Bronchial epithelial cell (primary cell): ENCODE measurements at regions not wholly inside any gene's neighbourhood (a gene's known extent, or its start where the extent isn't known, plus 50 kb on each side); places are given as distances from the start of the nearest gene placed in this dataset.
"Not testable (repeated sequence)": the region's sequence is repeated elsewhere in the genome, so short reads cannot be mapped to it uniquely, and the experiment has no call there.

Source experiments
- DNase-seq: peaks from one replicate; pipeline ENCODE4 v3.0.0-alpha.2; 2010; ENCODE audit warnings: low read depth
- FAIRE-seq: peaks from 2 replicates; lab custom pipeline; 2011; peaks lifted over from hg19 to GRCh38; lab: Jason Lieb, UNC
- H3K27me3 ChIP-seq: 2 replicates; pipeline ENCODE4 v1.5.1; 2011; ENCODE audit warnings: low read length; ENCODE audit not compliant: control insufficient read depth, insufficient read depth
- H3K36me3 ChIP-seq: 2 replicates; pipeline ENCODE4 v1.5.1; 2011; ENCODE audit warnings: low read length; ENCODE audit not compliant: control insufficient read depth, insufficient read depth
- H3K4me3 ChIP-seq: 2 replicates; pipeline ENCODE4 v1.5.1; 2011; ENCODE audit warnings: mild to moderate bottlenecking, low read depth, low read length, control low read depth
- CTCF ChIP-seq: IDR thresholded peaks from 2 replicates; pipeline ENCODE4 v1.5.1; 2011; ENCODE audit warnings: mild to moderate bottlenecking, moderate library complexity, low read length, control low read depth, inconsistent platforms; ENCODE audit not compliant: insufficient read depth, severe bottlenecking

- H3K4me3 ChIP-seq, result no peak overlapping the region
- H3K27me3 ChIP-seq, result no peaks in the 10 kb centered on the region
- H3K36me3 ChIP-seq, result no peaks in the 10 kb centered on the region
- no peak for FAIRE-seq
- no peak for TF ChIP-seq CTCF
- DNase-seq, result peak; percentile 32
These were observed 180.3 kb upstream of the MAGEB16 start for GRCh38 chrX:35617836-35618235.

GRCh38 chrX:35622040-35622439 is 176.1 kb upstream of the MAGEB16 start:
- no peaks in the 10 kb centered on the region for H3K27me3 ChIP-seq
- DNase-seq (no peak), FAIRE-seq (no peak)
- no peak for TF ChIP-seq CTCF
- H3K36me3 ChIP-seq, result no peaks in the 10 kb centered on the region
- no peak overlapping the region for H3K4me3 ChIP-seq

- DNase-seq (no peak), FAIRE-seq (no peak)
- H3K36me3 ChIP-seq, result no peaks in the 10 kb centered on the region
- H3K27me3 ChIP-seq, result no peaks in the 10 kb centered on the region
- no peak overlapping the region for H3K4me3 ChIP-seq
- no peak for TF ChIP-seq CTCF
These were observed 175.5 kb upstream of the MAGEB16 start for GRCh38 chrX:35622601-35623000.

- no peak for TF ChIP-seq CTCF
- Histone ChIP-seq H3K27me3 (no peaks in the 10 kb centered on the region), H3K4me3 (no peak overlapping the region), H3K36me3 (no peaks in the 10 kb centered on the region)
- DNase-seq (no peak), FAIRE-seq (no peak)
These were observed 172.4 kb upstream of the MAGEB16 start for GRCh38 chrX:35625714-35626113.

- no peaks in the 10 kb centered on the region for H3K36me3 ChIP-seq
- TF ChIP-seq CTCF, result no peak
- no peak for DNase-seq
- no peak for FAIRE-seq
- H3K27me3 ChIP-seq, result no peaks in the 10 kb centered on the region
- H3K4me3 ChIP-seq, result no peak overlapping the region
These were observed 172.0 kb upstream of the MAGEB16 start for GRCh38 chrX:35626124-35626523.

- H3K36me3 ChIP-seq, FAIRE-seq, DNase-seq, H3K27me3 ChIP-seq, H3K4me3 ChIP-seq: not testable (repeated sequence)
These were observed 162.2 kb upstream of the MAGEB16 start for GRCh38 chrX:35635971-35636370.
